HG02798 (cell line): ENCODE measurements at regions not wholly inside any gene's neighbourhood (a gene's known extent, or its start where the extent isn't known, plus 50 kb on each side); places are given as distances from the start of the nearest gene placed in this dataset.

Source experiments
- ATAC-seq: cut with Tn5 transposase; IDR thresholded peaks from one replicate; pipeline ENCODE4 v1.9.1; 2021; ENCODE audit warnings: mild to moderate bottlenecking; ENCODE audit not compliant: unreplicated experiment, poor library complexity

GRCh38 chr19:32174386-32175113, 170.9 kb upstream of the ZNF507 start:
- no peak for ATAC-seq

DNA sequence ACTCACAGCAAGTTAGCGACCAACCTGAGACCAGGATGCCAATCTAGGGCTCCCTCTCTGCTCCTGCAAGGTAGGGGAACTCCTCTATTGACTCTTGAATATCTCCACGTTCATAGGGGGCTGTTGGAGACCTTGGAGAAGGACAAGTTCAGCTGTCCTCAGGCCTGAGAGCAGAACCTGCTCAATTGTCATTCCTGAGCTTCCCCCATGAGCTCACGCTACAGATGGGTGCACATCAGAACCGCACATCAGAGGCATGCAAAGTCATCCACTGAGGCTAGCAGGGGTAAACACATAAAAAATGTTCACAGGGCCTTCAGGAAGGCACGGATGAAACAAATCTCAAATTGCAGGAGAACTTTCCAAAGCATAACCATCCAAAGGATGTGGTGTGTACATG, 168.8 kb upstream of the ZNF507 start:
- ATAC-seq = no peak

- no peak for ATAC-seq
Measured at GRCh38 chr19:32177686-32178085, 167.7 kb upstream of the ZNF507 start.

DNA sequence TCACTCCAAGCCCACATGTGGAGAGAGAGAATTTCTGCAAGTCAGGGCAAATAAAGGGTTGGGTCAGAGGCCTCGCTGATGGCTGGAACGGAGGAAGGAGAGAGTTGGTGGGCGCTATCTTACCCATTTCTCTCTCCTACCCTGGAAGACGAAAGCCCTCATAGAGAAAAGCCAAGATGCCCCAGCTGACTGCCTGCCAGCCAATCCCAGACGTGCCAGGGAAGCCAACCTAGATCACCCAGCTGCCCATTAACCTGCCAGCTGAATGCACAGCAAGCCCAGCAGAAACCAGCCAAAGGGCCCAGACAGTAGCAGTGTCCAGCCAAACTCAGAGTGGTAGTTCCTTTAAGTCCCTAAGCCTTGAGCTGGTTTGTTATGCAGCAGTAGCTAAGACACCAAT, 167.0 kb upstream of the ZNF507 start:
- ATAC-seq = no peak

DNA sequence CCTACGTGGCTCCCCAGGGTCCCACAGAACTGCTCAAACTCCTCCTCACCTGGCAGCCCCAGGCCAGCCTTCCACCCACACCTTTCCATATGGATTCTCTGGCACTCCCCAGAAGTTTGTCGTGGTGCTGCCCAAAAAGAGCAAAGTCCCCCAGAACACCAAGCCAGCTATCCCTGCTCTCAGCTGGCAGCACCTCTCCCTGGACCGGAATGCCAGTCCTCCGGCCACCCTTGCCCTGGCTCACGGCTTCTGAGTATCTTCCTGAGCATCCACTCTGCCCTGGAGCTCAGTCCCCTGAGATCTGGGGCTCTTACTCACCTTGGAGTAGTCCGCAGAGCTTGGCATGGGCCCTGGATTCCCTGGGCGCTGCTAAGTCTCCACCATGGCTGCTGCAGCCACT, 166.5 kb upstream of the ZNF507 start:
- ATAC-seq = no peak

DNA sequence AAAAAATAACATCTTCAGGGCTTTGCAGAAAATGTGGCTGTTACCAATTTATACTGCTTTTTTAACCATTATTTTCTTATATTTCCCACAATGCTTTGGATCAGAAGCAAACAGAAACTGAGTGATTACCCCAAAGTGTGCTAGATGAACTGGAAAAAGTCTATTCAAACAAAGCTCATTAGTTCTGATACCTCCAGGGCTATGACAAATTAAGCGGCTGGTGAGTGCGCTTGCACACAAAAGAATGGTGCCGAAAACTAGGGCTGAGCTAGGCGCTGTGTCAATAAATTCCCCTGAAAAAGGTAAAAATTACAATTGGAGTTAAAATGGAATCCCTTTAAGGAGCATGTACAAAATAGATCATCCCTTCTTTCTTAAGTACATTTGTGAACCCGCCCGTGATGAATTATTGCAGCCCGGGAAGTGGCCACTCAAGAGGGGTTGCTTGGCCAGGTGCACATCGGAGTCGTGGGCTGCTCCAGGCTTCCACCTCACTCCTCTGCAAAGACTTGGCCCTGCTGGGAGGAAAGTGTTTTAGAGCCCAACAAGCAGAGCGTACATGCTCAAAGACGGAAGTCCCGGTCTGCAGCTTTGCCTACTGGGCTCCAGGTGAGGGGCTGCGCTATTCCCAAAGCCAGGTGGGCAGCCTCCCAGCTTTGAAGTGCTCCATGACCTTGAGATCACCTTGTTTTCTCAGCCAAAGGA, 164.0 kb upstream of the ZNF507 start:
- ATAC-seq = no peak

GRCh38 chr19:32186542-32187330, 158.7 kb upstream of the ZNF507 start:
- no peak for ATAC-seq

DNA sequence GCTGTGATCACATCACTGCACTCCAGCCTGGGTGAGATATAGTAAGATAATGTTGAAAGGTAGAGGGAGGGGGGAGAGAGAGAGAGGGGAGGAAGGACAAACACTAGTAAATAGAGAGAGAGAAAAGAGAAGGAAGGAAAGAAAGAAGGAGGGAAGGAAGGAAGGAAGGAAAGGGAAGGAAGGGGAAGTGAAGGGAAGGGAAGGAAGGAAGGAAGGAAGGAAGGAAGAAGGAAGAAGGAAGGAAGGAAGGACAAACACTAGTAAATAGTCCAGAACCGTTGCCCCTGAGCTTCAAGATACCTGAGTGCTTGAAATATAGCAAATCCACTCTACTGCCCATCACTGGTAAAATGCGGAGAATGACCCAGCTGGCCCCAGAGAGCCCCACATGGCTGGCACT, 156.5 kb upstream of the ZNF507 start:
- ATAC-seq = no peak

- no peak for ATAC-seq
Measured at GRCh38 chr19:32189956-32190706, 155.3 kb upstream of the ZNF507 start.

DNA sequence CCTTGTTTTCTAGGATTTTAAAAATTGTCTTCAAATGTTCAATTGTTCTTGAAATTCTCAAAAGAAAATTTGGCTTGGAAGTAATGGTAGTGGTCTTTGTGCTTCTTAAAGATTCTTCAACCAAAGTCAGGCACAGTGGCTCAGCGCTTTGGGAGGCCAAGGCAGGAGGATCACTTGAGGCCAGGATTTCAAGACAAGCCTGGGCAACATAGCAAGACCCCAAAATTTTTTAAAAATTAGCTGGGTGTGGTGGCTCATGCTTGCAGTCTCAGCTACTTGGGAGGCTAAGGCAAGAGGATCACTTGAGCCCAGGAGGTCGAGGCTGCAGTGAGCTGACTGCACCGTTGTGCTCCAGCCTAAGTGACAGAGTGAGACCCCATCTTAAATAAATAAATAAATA, 153.5 kb upstream of the ZNF507 start:
- no peak for ATAC-seq

DNA sequence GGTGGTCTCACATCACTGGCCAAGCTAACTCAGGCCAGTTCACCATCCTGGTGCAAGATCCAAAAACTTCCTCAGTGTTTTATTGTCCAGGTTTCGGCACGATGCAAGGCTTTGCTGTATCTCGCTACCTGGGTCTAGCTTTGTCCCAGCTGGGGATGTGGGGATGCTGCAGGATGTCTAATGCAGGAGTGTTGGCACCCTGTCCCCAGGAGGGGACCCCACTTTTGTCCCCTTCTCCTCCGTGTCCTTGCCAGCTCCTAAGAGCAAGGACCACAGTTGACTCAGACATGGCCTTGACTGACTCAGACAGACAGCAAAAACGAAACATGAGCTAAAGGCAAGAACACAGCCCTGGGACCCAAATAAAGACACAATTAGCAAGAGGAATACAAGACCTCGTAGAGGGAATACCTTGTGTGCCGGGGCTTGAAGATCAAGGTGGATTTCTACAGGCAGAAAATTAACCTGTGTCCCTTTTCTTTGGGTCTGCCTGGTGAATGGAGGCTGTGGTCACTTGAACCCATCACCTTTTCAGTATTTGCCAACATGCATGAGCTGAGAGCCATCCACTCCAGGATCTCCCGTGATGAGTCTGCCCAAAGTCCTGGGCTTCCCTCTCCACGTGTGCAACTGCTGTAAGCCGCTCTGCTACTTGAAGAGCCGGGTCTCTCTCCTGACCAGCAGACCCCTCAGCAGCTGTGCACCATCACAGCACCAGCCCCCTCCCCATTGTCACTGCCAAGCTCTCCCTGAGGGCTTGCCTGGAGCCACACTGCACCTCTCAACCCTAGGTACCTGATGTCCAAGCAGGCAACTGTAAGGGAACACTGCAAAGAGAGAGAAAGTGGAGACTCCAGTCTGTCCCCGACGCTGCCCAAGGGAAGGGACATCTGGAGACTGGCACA, 149.5 kb upstream of the ZNF507 start:
- ATAC-seq = no peak

DNA sequence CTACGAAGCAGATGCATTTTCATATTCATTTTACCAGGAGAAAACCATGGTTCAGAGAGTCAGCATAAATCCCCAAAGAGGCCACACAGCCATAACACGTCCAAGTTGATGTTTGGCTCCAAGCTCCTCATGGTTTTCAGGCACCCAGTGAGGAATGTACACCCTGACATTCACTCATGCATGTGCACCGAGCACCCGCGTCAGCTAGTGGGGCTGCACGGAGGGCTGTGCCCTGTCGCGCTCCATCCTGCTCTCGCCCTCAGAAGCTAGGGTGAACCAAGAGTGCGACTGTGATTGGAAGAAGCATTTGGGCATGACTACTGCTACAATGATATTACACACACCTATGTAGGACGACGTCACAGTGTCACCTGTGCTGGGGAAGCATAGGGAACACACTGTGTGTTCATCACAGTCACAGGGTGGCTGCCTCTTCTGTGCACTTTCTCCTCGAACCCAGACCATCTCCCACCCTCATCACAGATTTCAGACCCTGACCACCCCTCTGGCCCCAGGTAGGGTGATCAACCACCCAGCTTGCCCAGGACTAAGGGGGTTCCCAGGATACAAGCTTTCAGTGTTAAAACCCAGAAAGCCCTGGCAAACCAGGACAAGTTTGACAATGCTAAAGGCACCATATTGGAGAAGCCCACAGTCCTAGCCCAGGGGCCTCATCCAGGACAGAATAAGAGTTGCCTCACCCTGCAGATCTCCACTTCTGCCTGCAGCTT, 148.6 kb upstream of the ZNF507 start:
- no peak for ATAC-seq

GRCh38 chr19:32197896-32198882, 147.2 kb upstream of the ZNF507 start:
- no peak for ATAC-seq

DNA sequence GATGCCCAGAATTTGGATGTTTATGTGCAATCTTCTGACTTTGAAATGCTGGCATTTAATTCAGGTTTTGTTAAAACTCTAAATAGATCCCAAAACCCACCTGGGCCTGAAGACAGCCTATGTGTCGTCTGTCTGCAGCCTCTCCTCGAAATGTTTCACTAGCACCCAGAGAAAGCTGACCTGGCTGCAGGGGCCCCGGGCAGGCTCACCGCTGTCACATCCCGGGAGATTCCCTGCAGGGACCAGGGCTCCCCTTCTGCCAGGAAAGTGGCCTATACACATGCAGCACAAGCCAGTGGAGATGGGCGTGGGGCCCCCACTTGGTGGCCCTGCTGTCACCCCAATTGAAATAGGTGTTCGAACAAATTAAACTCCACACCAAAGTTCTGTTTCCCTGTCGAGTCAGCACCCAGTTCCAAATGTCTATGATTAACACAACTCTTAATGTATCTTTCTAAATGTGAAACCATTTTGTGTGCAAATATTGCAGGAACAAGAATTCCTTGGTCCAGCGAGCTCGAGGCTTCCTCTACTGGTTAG, 145.8 kb upstream of the ZNF507 start:
- no peak for ATAC-seq

- ATAC-seq = no peak
Measured at GRCh38 chr19:32200312-32201038, 144.9 kb upstream of the ZNF507 start.

DNA sequence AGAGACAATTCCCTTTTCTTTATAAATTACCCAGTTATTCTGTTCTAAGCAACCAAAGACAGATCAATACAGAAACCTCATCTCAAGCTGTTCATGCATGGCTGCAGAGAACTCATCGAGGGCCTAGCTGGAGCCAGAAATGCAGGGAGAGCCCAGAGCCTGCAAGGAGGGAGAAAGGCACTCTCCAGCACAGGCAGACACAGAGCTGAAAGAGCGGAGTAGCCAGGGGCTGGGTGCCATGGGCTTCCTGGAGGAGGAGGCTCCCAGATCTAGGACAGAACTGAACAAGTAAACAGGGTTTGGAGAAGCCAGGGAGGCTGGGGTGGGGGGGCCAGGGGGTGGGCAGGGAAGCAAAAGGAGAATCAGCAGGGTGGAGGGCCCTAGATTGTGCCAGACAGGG, 144.2 kb upstream of the ZNF507 start:
- ATAC-seq = no peak

DNA sequence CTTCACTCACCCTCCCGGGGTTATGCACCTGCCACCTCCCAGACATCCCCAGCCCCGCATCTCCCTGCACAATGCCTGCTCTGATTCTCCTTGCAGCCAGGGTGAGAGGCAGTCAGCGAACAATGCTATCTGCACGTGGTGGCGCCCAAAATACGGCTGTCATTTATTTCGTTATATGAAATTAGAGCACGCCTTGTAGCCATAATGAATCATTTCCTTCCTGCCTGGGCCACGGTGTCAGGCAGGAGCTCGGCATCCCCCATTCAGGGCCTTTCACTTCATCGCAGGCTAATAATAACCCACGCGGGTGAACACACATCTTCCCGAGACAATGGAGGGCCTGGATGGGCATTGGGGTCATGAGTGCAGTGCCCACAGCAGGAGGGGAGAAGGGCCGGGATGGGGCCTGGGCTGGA, 143.8 kb upstream of the ZNF507 start:
- no peak for ATAC-seq
